ENCODE measurements at regions not wholly inside any gene's neighbourhood (a gene's known extent, or its start where the extent isn't known, plus 50 kb on each side); places are given as distances from the start of the nearest gene placed in this dataset.

- ATAC-seq (ENCODE audit: insufficient read depth, low FRiP score) (peak; percentile 51), DNase-seq (peak; percentile 67 to 92 (median 78))
- 16 to 17% methylated on average over 14 of the region's 14 CpGs for WGBS, 2 donors
- TF ChIP-seq, protein P1, sequence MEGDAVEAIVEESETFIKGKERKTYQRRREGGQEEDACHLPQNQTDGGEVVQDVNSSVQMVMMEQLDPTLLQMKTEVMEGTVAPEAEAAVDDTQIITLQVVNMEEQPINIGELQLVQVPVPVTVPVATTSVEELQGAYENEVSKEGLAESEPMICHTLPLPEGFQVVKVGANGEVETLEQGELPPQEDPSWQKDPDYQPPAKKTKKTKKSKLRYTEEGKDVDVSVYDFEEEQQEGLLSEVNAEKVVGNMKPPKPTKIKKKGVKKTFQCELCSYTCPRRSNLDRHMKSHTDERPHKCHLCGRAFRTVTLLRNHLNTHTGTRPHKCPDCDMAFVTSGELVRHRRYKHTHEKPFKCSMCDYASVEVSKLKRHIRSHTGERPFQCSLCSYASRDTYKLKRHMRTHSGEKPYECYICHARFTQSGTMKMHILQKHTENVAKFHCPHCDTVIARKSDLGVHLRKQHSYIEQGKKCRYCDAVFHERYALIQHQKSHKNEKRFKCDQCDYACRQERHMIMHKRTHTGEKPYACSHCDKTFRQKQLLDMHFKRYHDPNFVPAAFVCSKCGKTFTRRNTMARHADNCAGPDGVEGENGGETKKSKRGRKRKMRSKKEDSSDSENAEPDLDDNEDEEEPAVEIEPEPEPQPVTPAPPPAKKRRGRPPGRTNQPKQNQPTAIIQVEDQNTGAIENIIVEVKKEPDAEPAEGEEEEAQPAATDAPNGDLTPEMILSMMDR (IDR thresholded peaks at IDR 0.05; ENCODE audit: control extremely low read depth, extremely low read depth), result no peak
- H3K9ac ChIP-seq (ENCODE audit: insufficient read depth in 1 of 2, low read length in 2 of 2), result no peak overlapping the region
- peak overlapping the region in 1 of 2 donors; percentile 65 for H3K27ac ChIP-seq (ENCODE audit: low read depth in 1 of 2, low read length in 1 of 2)
- H3K4me3 ChIP-seq, result no peak overlapping the region
- peaks cover 0 to 5% (median 0%) of the 10 kb centered on the region in 5 donors for H3K4me1 ChIP-seq (ENCODE audit: control insufficient read depth in 5 of 5, insufficient read depth in 5 of 5, low read length in 5 of 5)
- no peaks in the 10 kb centered on the region for H3K27me3 ChIP-seq (ENCODE audit: control insufficient read depth in 3 of 3, insufficient read depth in 3 of 3, low read length in 2 of 3)
- H3K36me3 ChIP-seq (ENCODE audit: control insufficient read depth in 4 of 4, insufficient read depth in 4 of 4, low read length in 4 of 4), result no peaks in the 10 kb centered on the region
- H3K9me3 ChIP-seq (ENCODE audit: control insufficient read depth in 4 of 4, insufficient read depth in 3 of 4, low read length in 3 of 4), result no peaks in the 10 kb centered on the region
These were observed 555.3 kb downstream of the MIAT start for GRCh38 chr22:27212617-27213177.

- H3K36me3 ChIP-seq (ENCODE audit: control insufficient read depth in 4 of 4, insufficient read depth in 4 of 4, low read length in 4 of 4), result no peaks in the 10 kb centered on the region
- peak overlapping the region in 1 of 2 donors; percentile 27 for H3K27ac ChIP-seq (ENCODE audit: low read depth in 1 of 2, low read length in 1 of 2)
- H3K4me3 ChIP-seq, result no peak overlapping the region
- no peak overlapping the region for H3K9ac ChIP-seq (ENCODE audit: insufficient read depth in 1 of 2, low read length in 2 of 2)
- no peaks in the 10 kb centered on the region for H3K27me3 ChIP-seq (ENCODE audit: control insufficient read depth in 3 of 3, insufficient read depth in 3 of 3, low read length in 2 of 3)
- H3K4me1 ChIP-seq (ENCODE audit: control insufficient read depth in 5 of 5, insufficient read depth in 5 of 5, low read length in 5 of 5), result peaks cover 0 to 8% (median 0%) of the 10 kb centered on the region in 5 donors
- ATAC-seq (ENCODE audit: insufficient read depth, low FRiP score), result no peak
- WGBS, 2 donors, result 59 to 68% methylated on average over 4 of the region's 4 CpGs
- TF ChIP-seq, protein P1 (IDR thresholded peaks at IDR 0.05; ENCODE audit: control extremely low read depth, extremely low read depth), result no peak
- no peak for DNase-seq
- H3K9me3 ChIP-seq (ENCODE audit: control insufficient read depth in 4 of 4, insufficient read depth in 3 of 4, low read length in 3 of 4), result no peaks in the 10 kb centered on the region
These were observed 555.9 kb downstream of the MIAT start for GRCh38 chr22:27213294-27213693.

DNA sequence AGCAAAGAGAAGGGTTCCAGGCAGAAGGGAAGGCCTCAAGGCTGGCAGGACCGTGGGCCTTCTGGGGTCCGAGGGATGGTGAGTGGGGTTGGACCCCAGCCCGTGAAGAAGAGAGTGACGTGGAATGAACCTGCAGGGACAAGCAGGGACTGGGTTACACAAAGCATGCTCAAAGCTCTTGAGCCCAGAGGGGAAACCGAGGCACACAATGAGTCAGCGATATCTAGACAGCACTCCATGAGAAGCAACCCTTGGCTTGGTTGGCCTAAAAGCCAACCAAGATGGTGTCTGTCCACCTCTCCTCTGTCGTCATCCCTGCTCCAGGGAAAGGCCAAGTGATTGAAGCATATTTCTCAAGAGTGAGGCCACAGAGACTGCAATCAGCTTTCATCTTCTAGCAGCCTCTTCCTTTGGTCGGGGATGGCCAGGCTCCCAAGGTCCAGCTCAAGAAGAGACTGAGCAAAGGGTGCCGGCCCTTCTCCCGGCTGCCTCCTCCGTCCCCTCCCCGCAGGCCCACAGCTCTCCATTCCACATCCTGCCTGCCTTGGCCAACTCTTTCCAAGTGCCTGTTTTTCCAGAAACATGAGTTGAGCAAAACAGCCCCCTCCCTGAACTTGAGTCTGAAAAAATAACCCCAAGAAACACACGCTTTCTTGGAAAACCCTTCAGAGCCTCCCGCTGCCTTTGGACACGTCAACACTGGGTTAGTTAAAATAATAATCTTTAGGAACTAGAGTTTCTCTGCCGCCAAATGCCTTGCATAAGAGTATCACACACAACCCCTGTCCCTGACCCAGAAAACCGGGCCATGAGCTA, 556.6 kb downstream of the MIAT start:
- TF ChIP-seq, protein P1 (IDR thresholded peaks at IDR 0.05; ENCODE audit: control extremely low read depth, extremely low read depth), result no peak
- H3K9me3 ChIP-seq (ENCODE audit: control insufficient read depth in 4 of 4, insufficient read depth in 3 of 4, low read length in 3 of 4), result no peaks in the 10 kb centered on the region
- peak in 2 of 3 donors; percentile 48 to 74 for DNase-seq
- peaks cover 0 to 10% (median 0%) of the 10 kb centered on the region in 5 donors for H3K4me1 ChIP-seq (ENCODE audit: control insufficient read depth in 5 of 5, insufficient read depth in 5 of 5, low read length in 5 of 5)
- ATAC-seq (ENCODE audit: insufficient read depth, low FRiP score), result no peak
- no peak overlapping the region for H3K9ac ChIP-seq (ENCODE audit: insufficient read depth in 1 of 2, low read length in 2 of 2)
- H3K27ac ChIP-seq (ENCODE audit: low read depth in 1 of 2, low read length in 1 of 2), result no peak overlapping the region
- 80 to 88% methylated on average over 17 of the region's 17 CpGs for WGBS, 2 donors
- H3K4me3 ChIP-seq, result no peak overlapping the region
- no peaks in the 10 kb centered on the region for H3K27me3 ChIP-seq (ENCODE audit: control insufficient read depth in 3 of 3, insufficient read depth in 3 of 3, low read length in 2 of 3)
- H3K36me3 ChIP-seq (ENCODE audit: control insufficient read depth in 4 of 4, insufficient read depth in 4 of 4, low read length in 4 of 4), result no peaks in the 10 kb centered on the region

Measured in lung (tissue), 11 donors.